ENCODE measurements at regions not wholly inside any gene's neighbourhood (a gene's known extent, or its start where the extent isn't known, plus 50 kb on each side); places are given as distances from the start of the nearest gene placed in this dataset.
"Not testable (repeated sequence)": the region's sequence is repeated elsewhere in the genome, so short reads cannot be mapped to it uniquely, and the experiment has no call there.

DNA sequence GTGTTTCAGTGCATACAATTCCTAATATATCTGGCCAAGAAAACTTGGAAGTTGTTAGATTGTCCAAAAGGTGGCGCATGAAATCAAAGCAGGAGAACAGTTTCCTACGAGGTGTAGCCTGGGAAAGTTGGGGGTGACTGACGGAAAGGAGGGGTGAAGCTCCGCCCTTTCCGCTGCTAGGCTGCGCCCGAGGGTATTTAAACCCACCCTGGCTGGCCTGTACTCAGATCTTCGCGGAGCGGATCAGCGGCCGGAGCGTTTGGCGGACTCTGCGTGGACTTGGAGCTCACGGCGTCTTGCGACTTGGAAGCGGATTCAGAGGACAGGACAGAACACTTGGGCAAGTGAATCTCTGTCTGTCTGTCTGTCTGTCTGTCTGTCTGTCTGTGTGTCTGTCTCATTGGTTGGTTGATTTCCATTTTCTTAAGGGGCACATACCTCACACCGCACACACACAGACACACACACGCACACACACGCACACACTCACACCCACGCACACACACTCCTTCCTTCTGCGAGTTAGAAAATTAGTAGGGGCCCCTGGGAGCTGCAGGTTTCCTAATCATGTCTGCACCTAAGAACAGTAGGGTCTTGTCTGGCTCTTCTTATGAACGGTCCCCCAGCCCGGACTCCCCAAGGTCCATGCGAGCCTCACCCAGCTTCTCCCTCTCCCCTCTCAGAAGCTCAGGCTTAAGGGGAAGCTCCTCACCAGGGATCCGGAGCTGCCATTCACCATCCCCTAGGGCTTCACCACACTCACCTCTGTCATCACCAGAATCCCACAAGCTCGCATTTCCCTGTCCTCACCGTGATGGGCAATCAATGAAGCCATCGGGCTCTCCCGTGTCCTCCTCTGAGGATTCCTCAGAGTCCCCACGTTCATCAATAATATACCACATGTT, 526.8 kb downstream of the CWH43 start (continued):
- TF ChIP-seq, protein P1, sequence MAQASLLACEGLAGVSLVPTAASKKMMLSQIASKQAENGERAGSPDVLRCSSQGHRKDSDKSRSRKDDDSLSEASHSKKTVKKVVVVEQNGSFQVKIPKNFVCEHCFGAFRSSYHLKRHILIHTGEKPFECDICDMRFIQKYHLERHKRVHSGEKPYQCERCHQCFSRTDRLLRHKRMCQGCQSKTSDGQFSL (CRISPR knock-in tag; IDR thresholded peaks at IDR 0.05), result not testable (repeated sequence)
- TF ChIP-seq, protein P1 (tag; IDR thresholded peaks at IDR 0.05), result 0 out of 4 replicates have a peak, but pooled peaks of 1 of the 2 experiments have one; percentile 29
- TF ChIP-seq NR2F6 (CRISPR knock-in tag; IDR thresholded peaks at IDR 0.05), result peak; percentile 15; the same call in 1 of the 2 replicates
- 0 out of 2 replicates have a peak, but pooled peaks have one; percentile 37 for TF ChIP-seq HDAC2 (IDR thresholded peaks at IDR 0.05)
- TF ChIP-seq OTX1 (CRISPR knock-in tag; IDR thresholded peaks at IDR 0.05), result peak; percentile 21; the same call in 1 of the 2 replicates
- TF ChIP-seq KDM5B (IDR thresholded peaks at IDR 0.05; ENCODE audit: insufficient replicate concordance, low read depth, low read length), result peak; percentile 91
- TF ChIP-seq ZFP1 (CRISPR knock-in tag; IDR thresholded peaks at IDR 0.05), result 0 out of 2 replicates have a peak, but pooled peaks have one; percentile 14
- TF ChIP-seq, protein P2, sequence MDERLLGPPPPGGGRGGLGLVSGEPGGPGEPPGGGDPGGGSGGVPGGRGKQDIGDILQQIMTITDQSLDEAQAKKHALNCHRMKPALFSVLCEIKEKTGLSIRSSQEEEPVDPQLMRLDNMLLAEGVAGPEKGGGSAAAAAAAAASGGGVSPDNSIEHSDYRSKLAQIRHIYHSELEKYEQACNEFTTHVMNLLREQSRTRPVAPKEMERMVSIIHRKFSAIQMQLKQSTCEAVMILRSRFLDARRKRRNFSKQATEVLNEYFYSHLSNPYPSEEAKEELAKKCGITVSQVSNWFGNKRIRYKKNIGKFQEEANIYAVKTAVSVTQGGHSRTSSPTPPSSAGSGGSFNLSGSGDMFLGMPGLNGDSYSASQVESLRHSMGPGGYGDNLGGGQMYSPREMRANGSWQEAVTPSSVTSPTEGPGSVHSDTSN (CRISPR knock-in tag; IDR thresholded peaks at IDR 0.05; ENCODE audit: low read depth), result not testable (repeated sequence)
- TF ChIP-seq, protein P2 (tag; conservative IDR thresholded peaks at IDR 0.05; ENCODE audit: low read depth), result peak; percentile 66
- peak; percentile 42 to 61; a peak in 3 of 4 replicates for TF ChIP-seq MAZ (CRISPR knock-in tag; conservative IDR thresholded peaks at IDR 0.05 in 1 of 2, IDR thresholded peaks at IDR 0.05 in 1 of 2)
- TF ChIP-seq ZNF57 (CRISPR knock-in tag; IDR thresholded peaks at IDR 0.05), result 0 out of 2 replicates have a peak, but pooled peaks have one; percentile 61
- peak in 1 of 2 experiments; percentile 44; a peak in 1 of 4 replicates for TF ChIP-seq TRIM24 (IDR thresholded peaks at IDR 0.05)
- TF ChIP-seq HDAC1 (IDR thresholded peaks at IDR 0.05), result 0 out of 4 replicates have a peak, but pooled peaks of 1 of the 2 experiments have one; percentile 26
- TF ChIP-seq HIVEP1 (CRISPR knock-in tag; IDR thresholded peaks at IDR 0.05), result 0 out of 2 replicates have a peak, but pooled peaks have one; percentile 45
- peak; percentile 64 for TF ChIP-seq ATF7 (IDR thresholded peaks at IDR 0.05)

DNA sequence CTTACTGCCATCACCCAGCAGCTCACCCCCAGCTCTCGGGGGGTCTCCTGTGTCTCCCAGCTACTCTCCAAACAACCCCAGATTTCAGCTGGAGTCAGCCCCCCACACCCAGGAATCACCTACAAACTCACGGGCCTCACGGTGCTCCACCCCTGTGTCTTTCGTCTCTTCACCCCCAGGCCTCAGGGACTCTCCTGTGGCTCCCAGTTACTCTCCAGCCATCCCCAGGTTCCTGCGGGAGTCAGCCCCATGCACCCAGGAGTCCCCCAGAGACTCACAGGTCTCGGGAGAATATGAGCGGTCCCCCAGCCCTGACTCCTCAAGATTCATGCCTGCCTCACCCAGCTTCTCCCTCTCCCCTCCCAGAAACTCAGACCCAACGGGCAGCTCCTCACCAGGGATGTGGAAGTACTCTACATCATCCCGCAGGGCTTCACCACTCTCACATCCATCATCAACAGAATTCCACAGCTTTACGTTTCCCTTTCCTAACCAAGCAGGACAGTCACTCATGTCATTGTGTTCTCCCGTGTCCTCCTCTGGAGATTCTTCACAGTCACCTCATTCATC, 527.6 kb downstream of the CWH43 start:
- CTCF ChIA-PET (ENCODE audit: low intra/inter-chr PET ratio); DNase-seq (ENCODE audit: extremely low read depth in 1 of 4, low spot score in 3 of 4); POLR2A ChIA-PET; H3K36me3 ChIP-seq (ENCODE audit: control insufficient read depth, insufficient read depth, low read length); H3K9me3 ChIP-seq (replicated peaks; ENCODE audit: control insufficient read depth, insufficient read depth, low read depth, low read length); H2AFZ ChIP-seq (ENCODE audit: low read depth, low read length); ATAC-seq; H3K79me2 ChIP-seq (ENCODE audit: control insufficient read depth, insufficient read depth, low read length); H3K9me1 ChIP-seq (ENCODE audit: control insufficient read depth, insufficient read depth, low read length); H4K20me1 ChIP-seq (replicated peaks; ENCODE audit: control insufficient read depth, insufficient read depth, low read length); FAIRE-seq; BruUV-seq (replicated peaks); H3K9ac ChIP-seq (ENCODE audit: insufficient read depth in 1 of 2, low read depth in 2 of 2, low read length in 2 of 2); H3K27ac ChIP-seq (ENCODE audit: extremely low read depth, low read depth, low read length); intact Hi-C loops (cut with micrococcal nuclease): not testable (repeated sequence)
- Histone ChIP-seq H3K4me1 (replicated peaks in 1 of 2; ENCODE audit: control insufficient read depth in 2 of 2, insufficient read depth in 2 of 2, low read length in 2 of 2) (peaks cover 0 to 10% of the 10 kb centered on the region in 2 experiments; a peak in 2 of 5 replicates), H3K4me2 (ENCODE audit: insufficient read depth, low read length) (peak overlapping the region; percentile 20), H3K27me3 (ENCODE audit: control insufficient read depth in 2 of 2, insufficient read depth in 2 of 2, low read length in 2 of 2) (peaks cover 0 to 16% of the 10 kb centered on the region in 2 experiments; a peak in 1 of 5 replicates), H3K4me3 (peak overlapping the region; percentile 5; the same call in 1 of the 2 replicates)
- 8% methylated on average over 6 of the region's 11 CpGs for WGBS (ENCODE audit: insufficient coverage, low coverage, missing lambda C conversion rate)
- in situ Hi-C loops (cut with MboI), result loop anchor here (5.0 to 10.0 kb wide), 2 partner anchors 61 to 196 kb away; no protein-coding TSS in a partner anchor

Data from K562 (cell line).